GM12864 (cell line): ENCODE measurements at regions not wholly inside any gene's neighbourhood (a gene's known extent, or its start where the extent isn't known, plus 50 kb on each side); places are given as distances from the start of the nearest gene placed in this dataset.

Source experiments
- DNase-seq: peaks from one replicate; pipeline ENCODE4 v3.0.0-alpha.2; 2011; ENCODE audit warnings: low read depth
- H3K4me3 ChIP-seq: 2 replicates; pipeline ENCODE4 v1.5.1; 2011; ENCODE audit warnings: mild to moderate bottlenecking, low read depth, low read length, control low read depth
- TF ChIP-seq, protein P1 (sequence below): IDR thresholded peaks from 2 replicates; pipeline ENCODE4 v1.5.1; 2011; ENCODE audit warnings: low read depth, mild to moderate bottlenecking, moderate library complexity, low read length, control low read depth, inconsistent platforms; ENCODE audit errors: missing control alignments

DNA sequence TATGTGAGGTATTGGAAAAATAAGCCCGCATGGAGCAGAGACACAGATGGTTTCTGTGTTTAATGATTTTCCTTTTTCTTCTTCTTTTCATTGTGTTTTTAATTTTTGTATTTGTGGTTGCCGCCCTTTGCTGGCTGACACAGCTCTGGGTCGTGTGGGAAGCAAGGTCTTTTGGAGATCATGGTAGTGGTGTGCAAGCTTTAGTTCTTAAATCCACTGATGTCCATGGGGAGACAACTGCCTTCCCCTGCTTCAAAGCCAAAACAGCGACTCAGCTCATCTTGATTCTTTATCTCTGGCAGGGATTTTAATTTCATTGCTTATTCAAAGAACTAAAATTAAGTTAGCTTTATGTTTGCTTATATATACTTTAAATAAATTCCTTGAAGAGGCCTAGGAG, 711.3 kb upstream of the SGCG start:
- no peak overlapping the region for H3K4me3 ChIP-seq
- no peak for DNase-seq
- TF ChIP-seq, protein P1, sequence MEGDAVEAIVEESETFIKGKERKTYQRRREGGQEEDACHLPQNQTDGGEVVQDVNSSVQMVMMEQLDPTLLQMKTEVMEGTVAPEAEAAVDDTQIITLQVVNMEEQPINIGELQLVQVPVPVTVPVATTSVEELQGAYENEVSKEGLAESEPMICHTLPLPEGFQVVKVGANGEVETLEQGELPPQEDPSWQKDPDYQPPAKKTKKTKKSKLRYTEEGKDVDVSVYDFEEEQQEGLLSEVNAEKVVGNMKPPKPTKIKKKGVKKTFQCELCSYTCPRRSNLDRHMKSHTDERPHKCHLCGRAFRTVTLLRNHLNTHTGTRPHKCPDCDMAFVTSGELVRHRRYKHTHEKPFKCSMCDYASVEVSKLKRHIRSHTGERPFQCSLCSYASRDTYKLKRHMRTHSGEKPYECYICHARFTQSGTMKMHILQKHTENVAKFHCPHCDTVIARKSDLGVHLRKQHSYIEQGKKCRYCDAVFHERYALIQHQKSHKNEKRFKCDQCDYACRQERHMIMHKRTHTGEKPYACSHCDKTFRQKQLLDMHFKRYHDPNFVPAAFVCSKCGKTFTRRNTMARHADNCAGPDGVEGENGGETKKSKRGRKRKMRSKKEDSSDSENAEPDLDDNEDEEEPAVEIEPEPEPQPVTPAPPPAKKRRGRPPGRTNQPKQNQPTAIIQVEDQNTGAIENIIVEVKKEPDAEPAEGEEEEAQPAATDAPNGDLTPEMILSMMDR, result no peak

DNA sequence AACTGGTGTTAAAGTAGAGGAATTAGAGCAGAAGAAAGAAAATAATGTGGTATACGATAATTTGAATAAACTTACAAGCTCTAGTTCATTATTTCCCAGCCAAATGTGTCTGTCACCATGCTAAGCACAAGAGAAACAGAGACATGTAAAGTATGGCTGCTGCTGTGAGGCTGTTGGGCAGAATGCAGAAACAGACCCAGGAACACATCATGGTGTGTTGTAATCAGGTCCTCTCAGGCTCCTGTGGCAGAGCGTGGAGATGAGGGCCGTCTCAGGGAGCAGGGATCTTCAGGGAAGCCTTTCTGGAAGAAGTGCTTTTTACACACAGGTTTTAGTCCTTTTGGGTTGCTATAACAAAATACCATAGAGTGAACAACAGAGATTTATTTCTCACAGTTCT, 710.7 kb upstream of the SGCG start:
- TF ChIP-seq, protein P1, result no peak
- no peak overlapping the region for H3K4me3 ChIP-seq
- DNase-seq, result no peak

DNA sequence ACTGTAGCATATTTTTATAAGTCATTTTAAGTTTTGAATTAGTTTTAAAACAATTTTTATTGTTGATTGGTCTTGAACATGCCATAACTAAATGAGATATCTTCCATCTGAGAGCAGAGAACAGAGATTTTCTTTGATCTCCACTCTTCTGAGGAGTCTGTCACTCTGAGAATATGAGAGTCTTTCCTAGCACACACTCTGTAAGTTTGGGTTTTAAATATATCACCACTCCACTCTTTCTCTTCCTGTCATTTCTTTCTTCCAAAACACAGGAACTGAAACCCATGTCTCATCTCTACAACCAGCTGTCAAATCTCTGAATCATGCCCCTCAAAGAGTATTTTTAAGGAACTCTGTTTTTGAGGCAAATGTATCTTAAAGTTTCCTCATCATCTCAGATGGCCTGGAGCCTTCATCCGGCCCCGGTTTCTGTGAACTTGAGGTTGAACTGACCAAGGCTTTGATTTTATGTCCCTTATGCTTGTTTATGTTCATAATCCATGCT, 698.2 kb upstream of the SGCG start:
- DNase-seq, result no peak
- no peak overlapping the region for H3K4me3 ChIP-seq
- TF ChIP-seq, protein P1, result no peak

DNA sequence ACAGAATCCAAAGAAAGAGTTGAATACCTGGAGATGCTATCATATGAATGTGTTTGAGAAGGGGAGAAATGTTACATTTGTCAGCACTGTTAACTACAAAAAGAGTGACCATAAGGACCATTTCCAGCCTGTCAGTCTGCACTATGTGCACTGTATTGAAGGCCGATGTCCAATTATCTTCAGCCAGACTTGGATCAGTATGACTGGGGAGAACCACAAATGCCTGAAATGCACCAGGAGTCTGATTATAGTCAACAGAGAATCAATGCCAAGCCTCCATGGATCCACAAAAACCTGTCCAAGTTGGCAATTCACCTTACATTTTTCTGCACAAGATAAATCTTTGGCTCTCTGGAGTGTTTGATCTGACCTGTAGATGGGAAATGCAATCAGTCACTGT, 697.5 kb upstream of the SGCG start:
- DNase-seq, result no peak
- TF ChIP-seq, protein P1, result no peak
- no peak overlapping the region for H3K4me3 ChIP-seq

DNA sequence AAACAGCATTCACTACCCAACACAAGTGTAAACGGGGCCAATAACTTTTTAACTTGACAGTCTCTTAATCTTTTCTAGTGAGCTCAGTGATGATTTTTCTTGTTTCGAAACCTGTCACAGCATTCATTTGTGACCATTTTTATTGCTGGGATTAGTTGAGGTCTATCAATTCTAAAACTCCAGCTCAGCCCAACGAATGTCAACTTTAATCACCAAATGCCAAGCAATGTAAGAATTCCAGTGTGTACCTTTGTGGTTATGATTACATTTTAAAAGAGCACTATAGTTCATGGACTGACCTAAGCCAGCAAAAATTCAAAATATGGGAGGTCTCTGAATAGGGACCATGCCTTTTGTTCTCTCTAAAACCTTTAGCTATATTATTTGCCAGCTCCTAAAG, 694.3 kb upstream of the SGCG start:
- TF ChIP-seq, protein P1, result no peak
- no peak overlapping the region for H3K4me3 ChIP-seq
- DNase-seq, result no peak

DNA sequence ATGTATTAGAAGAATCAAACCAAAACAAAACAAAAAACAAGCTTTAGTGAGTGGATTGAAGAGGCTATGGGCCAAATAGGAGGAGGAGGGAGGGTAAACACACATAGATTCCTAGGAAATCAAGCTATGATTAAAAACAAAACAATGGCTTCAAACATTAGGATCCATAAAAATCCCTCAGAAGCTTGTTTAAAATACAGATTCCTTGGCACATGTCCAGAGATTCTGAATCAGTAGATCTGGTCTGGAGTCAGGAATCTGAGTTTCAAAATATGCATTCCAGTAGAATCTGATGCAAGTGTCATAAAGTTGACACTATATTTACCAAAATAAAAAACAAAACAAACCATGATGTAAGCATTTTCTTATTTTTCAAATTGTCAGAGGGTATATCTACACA, 692.8 kb upstream of the SGCG start:
- no peak overlapping the region for H3K4me3 ChIP-seq
- no peak for DNase-seq
- TF ChIP-seq, protein P1, result no peak

DNA sequence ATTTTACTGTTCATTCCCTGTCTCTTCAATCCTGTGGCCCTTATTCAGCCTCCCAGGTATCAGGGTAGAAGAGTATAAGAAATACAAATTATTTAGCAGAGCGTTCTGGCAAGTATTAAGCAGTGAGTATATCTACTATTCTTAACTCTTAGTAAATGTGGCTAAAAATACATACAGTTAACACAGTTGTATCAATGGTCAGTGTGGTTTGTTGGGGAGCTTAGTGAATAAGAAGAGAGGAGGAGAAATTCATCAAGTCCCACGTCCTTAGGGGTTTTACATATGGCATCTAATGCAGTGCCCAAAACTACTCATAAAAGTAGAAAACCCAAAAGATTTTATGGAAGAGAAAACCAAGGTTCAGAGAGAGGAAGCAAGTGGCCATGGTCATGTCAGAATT, 691.0 kb upstream of the SGCG start:
- TF ChIP-seq, protein P1, result no peak
- no peak overlapping the region for H3K4me3 ChIP-seq
- no peak for DNase-seq
